Karpas-422 (cell line): ENCODE measurements at regions not wholly inside any gene's neighbourhood (a gene's known extent, or its start where the extent isn't known, plus 50 kb on each side); places are given as distances from the start of the nearest gene placed in this dataset.

ENCODE experiments used
- DNase-seq: peaks from one replicate; pipeline ENCODE4 v3.0.0-alpha.2; 2015
- H2AFZ ChIP-seq: fragments of 200-600 bp; sonication (generic); 2 replicates; pipeline ENCODE4 v1.6.1; 2014; ENCODE audit warnings: antibody characterized with exemption, low read length, mixed read lengths
- H3K27ac ChIP-seq: fragments of 200-600 bp; sonication (generic); 2 replicates; pipeline ENCODE4 v1.5.1; 2014; ENCODE audit warnings: mild to moderate bottlenecking, low read length, moderate library complexity
- H3K27me3 ChIP-seq: fragments of 200-600 bp; sonication (generic); 2 replicates; pipeline ENCODE4 v1.6.1; 2014; ENCODE audit warnings: low read length, mixed read lengths
- H3K36me3 ChIP-seq: fragments of 200-600 bp; sonication (generic); 2 replicates; pipeline ENCODE4 v1.6.1; 2014; ENCODE audit warnings: low read length, mixed read lengths; ENCODE audit not compliant: insufficient read depth
- H3K4me1 ChIP-seq: fragments of 200-600 bp; sonication (generic); 2 replicates; pipeline ENCODE4 v1.6.1; 2014; ENCODE audit warnings: mild to moderate bottlenecking, low read length, mixed read lengths
- H3K4me2 ChIP-seq: fragments of 200-600 bp; sonication (generic); 2 replicates; pipeline ENCODE4 v1.6.1; 2014; ENCODE audit warnings: low read length, low read depth, mild to moderate bottlenecking; ENCODE audit not compliant: poor library complexity, severe bottlenecking
- H3K4me3 ChIP-seq: fragments of 200-600 bp; sonication (generic); 2 replicates; pipeline ENCODE4 v1.5.1; 2014; ENCODE audit warnings: mild to moderate bottlenecking, antibody characterized with exemption, low read length, mixed read lengths
- H3K79me2 ChIP-seq: fragments of 200-600 bp; sonication (generic); 2 replicates; pipeline ENCODE4 v1.6.1; 2014; ENCODE audit warnings: mild to moderate bottlenecking, low read length, mixed read lengths
- H3K9ac ChIP-seq: fragments of 200-600 bp; sonication (generic); 2 replicates; pipeline ENCODE4 v1.6.0; 2014; ENCODE audit warnings: low read length
- H3K9me2 ChIP-seq: fragments of 200-600 bp; sonication (generic), shearing (Covaris generic); replicated peaks from 2 replicates; pipeline ENCODE4 v1.6.0; 2014; ENCODE audit warnings: mild to moderate bottlenecking, low read length, moderate library complexity; ENCODE audit not compliant: insufficient read depth
- H3K9me3 ChIP-seq: fragments of 300-700, 200-600 bp; sonication (generic); 2 replicates; pipeline ENCODE4 v1.6.1; 2014; ENCODE audit warnings: low read length, mixed read lengths
- H4K20me1 ChIP-seq: fragments of 200-600 bp; sonication (generic); 2 replicates; pipeline ENCODE4 v1.6.1; 2014; ENCODE audit warnings: mild to moderate bottlenecking, antibody characterized with exemption, low read length, low read depth; ENCODE audit not compliant: insufficient read depth

DNA sequence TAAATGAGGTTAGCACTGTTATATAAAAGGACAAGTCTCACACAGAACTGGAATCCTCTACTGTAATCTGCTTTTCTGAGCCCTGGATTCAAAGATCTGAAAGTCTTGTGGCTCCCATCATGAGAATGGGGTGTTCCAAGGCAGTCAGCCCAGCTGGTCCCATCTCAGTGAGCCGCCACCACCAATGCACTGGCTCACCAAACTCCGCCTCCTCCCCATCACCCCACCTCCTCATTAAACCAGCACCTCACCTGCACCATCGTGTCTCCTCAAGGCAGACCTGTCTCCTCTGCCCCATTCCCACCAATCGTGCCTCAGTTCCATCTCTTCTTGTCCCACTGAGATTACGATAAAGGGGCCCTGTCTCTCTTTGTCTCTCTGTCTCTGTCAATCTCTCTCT lies 166.7 kb downstream of the USP12 start:
- no peak overlapping the region for H3K4me2 ChIP-seq
- H3K36me3 ChIP-seq: no peaks in the 10 kb centered on the region
- no peak for DNase-seq

DNA sequence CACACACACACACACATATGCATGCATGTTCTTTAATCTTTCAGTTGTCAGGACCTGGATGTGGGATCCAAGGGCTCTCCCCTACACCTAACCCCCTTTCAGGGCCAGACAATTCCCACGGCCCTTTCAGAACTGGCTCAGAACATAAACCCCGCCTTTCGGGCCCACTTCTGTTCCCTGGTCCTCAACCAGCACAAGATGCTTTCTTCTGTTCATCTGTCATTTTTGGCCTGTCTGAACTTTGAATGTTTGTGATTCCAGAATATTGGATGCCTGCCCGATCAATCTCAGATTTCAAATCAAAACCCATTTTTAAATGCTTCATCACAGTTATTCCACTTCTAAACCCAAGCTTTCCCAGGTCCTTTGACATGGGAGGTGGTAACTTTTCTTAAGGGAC lies 167.3 kb downstream of the USP12 start:
- no peaks in the 10 kb centered on the region for H3K9me2 ChIP-seq
- H3K9me3 ChIP-seq: no peaks in the 10 kb centered on the region
- H2AFZ ChIP-seq: no peak overlapping the region
- H3K4me3 ChIP-seq: no peak overlapping the region
- no peaks in the 10 kb centered on the region for H3K27me3 ChIP-seq
- H3K79me2 ChIP-seq: no peaks in the 10 kb centered on the region
- H4K20me1 ChIP-seq: no peaks in the 10 kb centered on the region
- H3K27ac ChIP-seq: no peak overlapping the region
- no peak overlapping the region for H3K4me2 ChIP-seq
- no peak overlapping the region for H3K9ac ChIP-seq
- H3K36me3 ChIP-seq: no peaks in the 10 kb centered on the region
- H3K4me1 ChIP-seq: no peaks in the 10 kb centered on the region
- no peak for DNase-seq

More for the DNA sequence above, 166.7 kb downstream of the USP12 start:
- Histone ChIP-seq H4K20me1 (no peaks in the 10 kb centered on the region), H3K79me2 (no peaks in the 10 kb centered on the region), H3K9me2 (no peaks in the 10 kb centered on the region), H3K27ac (no peak overlapping the region), H3K4me3 (no peak overlapping the region), H3K4me1 (no peaks in the 10 kb centered on the region), H3K9ac (no peak overlapping the region), H2AFZ (no peak overlapping the region), H3K9me3 (no peaks in the 10 kb centered on the region), H3K27me3 (no peaks in the 10 kb centered on the region)

DNA sequence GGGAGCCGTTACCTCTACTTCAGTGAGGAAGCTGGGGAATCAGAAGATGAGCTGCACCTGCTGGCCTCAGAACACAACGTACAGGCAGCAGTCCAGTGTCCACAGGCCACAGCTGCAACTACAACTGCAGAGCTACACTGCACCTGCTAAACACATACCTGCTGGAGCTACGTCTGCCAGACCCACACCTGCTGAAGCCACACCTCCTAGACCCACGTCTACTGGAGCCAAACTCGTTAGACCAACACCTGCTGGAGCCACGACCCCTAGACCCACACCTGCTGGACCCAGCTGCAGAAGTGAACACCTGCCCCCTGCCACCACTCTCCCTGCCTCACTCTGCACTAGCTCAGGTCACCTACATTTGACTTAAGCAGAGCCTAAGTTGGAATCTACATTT lies 169.9 kb downstream of the USP12 start:
- no peaks in the 10 kb centered on the region for H4K20me1 ChIP-seq
- no peak overlapping the region for H2AFZ ChIP-seq
- no peaks in the 10 kb centered on the region for H3K79me2 ChIP-seq
- H3K9ac ChIP-seq: no peak overlapping the region
- H3K4me1 ChIP-seq: peaks cover 8% of the 10 kb centered on the region
- DNase-seq: no peak
- H3K9me3 ChIP-seq: no peaks in the 10 kb centered on the region
- no peak overlapping the region for H3K27ac ChIP-seq
- no peaks in the 10 kb centered on the region for H3K27me3 ChIP-seq
- no peaks in the 10 kb centered on the region for H3K36me3 ChIP-seq
- no peaks in the 10 kb centered on the region for H3K9me2 ChIP-seq
- no peak overlapping the region for H3K4me2 ChIP-seq
- no peak overlapping the region for H3K4me3 ChIP-seq

DNA sequence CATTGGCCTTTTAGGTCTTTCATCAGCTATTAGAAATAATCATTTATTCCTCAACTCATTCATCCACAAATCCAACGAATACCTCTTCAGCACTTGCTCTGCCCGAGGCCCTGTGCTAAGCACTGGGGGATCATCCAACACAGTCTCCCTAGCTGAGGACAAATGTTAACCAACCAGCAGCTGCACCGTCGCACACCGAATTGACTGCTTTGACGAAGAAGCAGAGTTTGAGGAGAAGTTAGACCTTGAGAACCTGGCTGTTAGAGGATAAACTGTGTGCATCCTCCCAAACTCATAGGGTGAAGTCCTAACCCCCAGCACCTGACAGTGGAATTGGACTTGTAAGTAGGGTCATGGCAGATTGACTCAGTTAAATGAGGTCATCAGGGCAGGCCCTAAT lies 170.9 kb downstream of the USP12 start:
- Histone ChIP-seq H3K9ac (no peak overlapping the region), H3K79me2 (no peaks in the 10 kb centered on the region), H3K4me2 (no peak overlapping the region), H3K27ac (no peak overlapping the region), H3K36me3 (no peaks in the 10 kb centered on the region), H3K27me3 (0 out of 2 replicates have a peak, but pooled peaks cover 2% of the 10 kb centered on the region), H3K9me2 (no peaks in the 10 kb centered on the region), H3K4me1 (peaks cover 8% of the 10 kb centered on the region), H3K4me3 (no peak overlapping the region), H2AFZ (no peak overlapping the region), H4K20me1 (no peaks in the 10 kb centered on the region), H3K9me3 (no peaks in the 10 kb centered on the region)
- DNase-seq: no peak

DNA sequence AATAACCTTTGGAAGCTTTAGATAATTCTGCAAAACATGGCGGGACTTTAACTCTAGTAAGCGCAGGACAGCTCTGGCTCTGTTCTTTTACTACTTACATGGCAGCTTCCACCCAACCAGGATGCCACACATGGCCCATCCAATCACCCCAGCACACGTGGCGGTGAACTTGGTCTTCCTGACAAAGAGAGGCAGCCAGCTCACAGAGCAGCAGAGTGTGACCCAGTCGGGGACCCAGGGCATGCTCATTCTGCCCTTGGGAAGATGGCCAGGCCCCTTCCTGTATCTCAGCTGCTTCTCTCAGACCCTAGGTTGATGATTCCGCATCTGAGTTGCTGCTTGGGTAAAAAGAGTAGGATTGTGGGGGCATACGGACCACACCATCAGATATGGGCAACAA lies 172.1 kb downstream of the USP12 start:
- Histone ChIP-seq H3K9me2 (no peaks in the 10 kb centered on the region), H3K4me3 (no peak overlapping the region), H3K9me3 (no peaks in the 10 kb centered on the region), H3K79me2 (no peaks in the 10 kb centered on the region), H4K20me1 (no peaks in the 10 kb centered on the region), H3K4me1 (peaks cover 8% of the 10 kb centered on the region), H3K27ac (no peak overlapping the region), H3K9ac (no peak overlapping the region), H2AFZ (no peak overlapping the region), H3K4me2 (no peak overlapping the region), H3K36me3 (no peaks in the 10 kb centered on the region), H3K27me3 (0 out of 2 replicates have a peak, but pooled peaks cover 2% of the 10 kb centered on the region)
- DNase-seq: no peak

DNA sequence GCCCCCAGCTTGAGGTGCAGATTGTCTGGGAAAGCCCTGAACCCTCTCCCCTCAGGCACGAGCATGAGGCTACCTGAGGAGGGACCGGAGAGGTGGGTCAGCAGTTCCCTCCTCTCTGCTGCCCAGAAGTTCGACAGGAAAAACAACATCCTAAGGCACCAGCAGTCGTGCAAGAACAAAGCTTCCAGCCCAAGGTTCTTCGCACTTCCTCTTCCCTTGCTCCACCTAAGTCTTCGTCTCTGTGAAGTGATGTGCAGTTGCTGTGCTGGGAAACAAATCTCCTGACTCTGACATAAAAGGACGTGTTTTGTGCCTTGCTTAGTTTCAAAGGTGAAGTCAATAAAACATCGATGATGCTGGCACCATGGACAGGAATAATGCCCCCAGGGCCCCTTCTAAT lies 173.3 kb downstream of the USP12 start:
- no peak for DNase-seq
- no peaks in the 10 kb centered on the region for H3K9me2 ChIP-seq
- no peak overlapping the region for H2AFZ ChIP-seq
- H3K36me3 ChIP-seq: no peaks in the 10 kb centered on the region
- no peak overlapping the region for H3K9ac ChIP-seq
- no peaks in the 10 kb centered on the region for H3K79me2 ChIP-seq
- H3K4me1 ChIP-seq: peaks cover 8% of the 10 kb centered on the region
- H3K4me2 ChIP-seq: no peak overlapping the region
- H3K27me3 ChIP-seq: 0 out of 2 replicates have a peak, but pooled peaks cover 2% of the 10 kb centered on the region
- no peaks in the 10 kb centered on the region for H4K20me1 ChIP-seq
- no peak overlapping the region for H3K4me3 ChIP-seq
- H3K27ac ChIP-seq: no peak overlapping the region
- no peaks in the 10 kb centered on the region for H3K9me3 ChIP-seq

DNA sequence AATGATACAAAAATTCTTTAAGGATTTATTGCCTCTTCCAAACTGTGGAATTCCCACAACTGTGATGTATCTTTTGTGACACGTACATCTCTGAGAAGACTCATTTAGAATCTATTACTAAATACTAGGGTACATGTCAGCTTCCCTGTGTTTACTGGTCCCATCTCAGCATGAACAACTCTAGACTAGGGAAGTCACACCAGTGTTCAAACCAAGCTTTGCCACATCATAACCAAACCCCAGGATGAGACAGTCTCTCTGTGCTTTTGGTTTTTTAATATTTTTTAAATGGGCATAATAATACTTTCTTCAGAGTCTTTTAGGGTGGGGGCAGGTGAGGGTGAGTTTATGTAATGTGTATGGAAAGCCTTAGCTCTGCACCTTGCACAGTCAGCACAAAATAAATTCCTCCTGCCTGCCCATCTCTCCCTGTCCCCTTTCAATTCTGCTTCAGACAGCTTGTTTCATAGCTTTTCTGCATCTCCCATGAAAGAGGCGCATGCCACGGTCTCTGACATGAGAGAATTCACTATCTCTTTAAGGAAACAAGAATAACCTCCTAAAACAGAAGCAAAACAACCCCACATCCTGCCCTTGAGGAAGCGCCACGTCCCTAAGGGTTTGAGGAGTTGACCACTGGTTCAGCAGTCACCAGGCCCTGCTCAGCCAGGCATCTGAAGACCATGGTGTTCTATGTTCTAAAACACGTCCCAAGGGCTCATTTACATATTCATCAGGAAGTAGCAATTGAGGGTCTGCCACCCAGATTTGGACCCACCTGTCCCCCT lies 174.5 kb downstream of the USP12 start:
- DNase-seq: no peak
- Histone ChIP-seq H3K27ac (no peak overlapping the region), H3K9me3 (no peaks in the 10 kb centered on the region), H3K79me2 (no peaks in the 10 kb centered on the region), H3K27me3 (0 out of 2 replicates have a peak, but pooled peaks cover 2% of the 10 kb centered on the region), H2AFZ (no peak overlapping the region), H3K4me1 (peaks cover 8% of the 10 kb centered on the region), H3K4me2 (peak overlapping the region; percentile 13), H3K36me3 (no peaks in the 10 kb centered on the region), H3K9me2 (no peaks in the 10 kb centered on the region), H3K4me3 (no peak overlapping the region), H3K9ac (no peak overlapping the region), H4K20me1 (no peaks in the 10 kb centered on the region)

DNA sequence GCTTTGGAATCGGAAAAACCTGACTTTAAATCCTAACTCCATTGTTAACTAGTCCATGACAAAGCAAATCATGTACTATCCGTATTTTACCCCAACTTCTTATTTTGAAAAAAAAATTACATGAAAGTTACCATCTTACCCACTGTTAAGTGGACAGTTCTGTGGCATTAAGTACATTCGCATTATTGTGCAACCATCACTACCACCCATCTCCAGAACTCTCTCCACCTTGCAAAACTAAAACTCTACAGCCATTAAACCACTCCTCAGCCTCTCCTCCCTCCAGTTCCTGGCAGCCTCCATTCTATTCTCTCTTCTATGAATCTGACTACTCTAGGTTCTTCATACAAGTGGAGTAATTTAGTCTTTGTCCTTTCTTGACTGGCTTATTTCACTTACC lies 176.5 kb downstream of the USP12 start:
- no peak overlapping the region for H3K27ac ChIP-seq
- peaks cover 8% of the 10 kb centered on the region for H3K4me1 ChIP-seq
- 0 out of 2 replicates have a peak, but pooled peaks cover 2% of the 10 kb centered on the region for H3K27me3 ChIP-seq
- H2AFZ ChIP-seq: no peak overlapping the region
- no peak for DNase-seq
- no peak overlapping the region for H3K4me3 ChIP-seq
- H3K79me2 ChIP-seq: no peaks in the 10 kb centered on the region
- H3K9ac ChIP-seq: no peak overlapping the region
- H3K36me3 ChIP-seq: no peaks in the 10 kb centered on the region
- no peak overlapping the region for H3K4me2 ChIP-seq
- no peaks in the 10 kb centered on the region for H3K9me2 ChIP-seq
- H3K9me3 ChIP-seq: no peaks in the 10 kb centered on the region
- no peaks in the 10 kb centered on the region for H4K20me1 ChIP-seq
